ACHN (cell line): ENCODE measurements at regions not wholly inside any gene's neighbourhood (a gene's known extent, or its start where the extent isn't known, plus 50 kb on each side); places are given as distances from the start of the nearest gene placed in this dataset.

Experiments
- DNase-seq: peaks from one replicate; pipeline ENCODE4 v3.0.0-alpha.2; 2015
- in situ Hi-C: cut with HindIII; loops from 2 replicates; pipeline ENCODE4 v1.10.0; 2017; ENCODE audit warnings: low sequenced_read_pairs, low pct_ligation_motif_present, low pct_unique_long_range_greater_than_20kb

DNA sequence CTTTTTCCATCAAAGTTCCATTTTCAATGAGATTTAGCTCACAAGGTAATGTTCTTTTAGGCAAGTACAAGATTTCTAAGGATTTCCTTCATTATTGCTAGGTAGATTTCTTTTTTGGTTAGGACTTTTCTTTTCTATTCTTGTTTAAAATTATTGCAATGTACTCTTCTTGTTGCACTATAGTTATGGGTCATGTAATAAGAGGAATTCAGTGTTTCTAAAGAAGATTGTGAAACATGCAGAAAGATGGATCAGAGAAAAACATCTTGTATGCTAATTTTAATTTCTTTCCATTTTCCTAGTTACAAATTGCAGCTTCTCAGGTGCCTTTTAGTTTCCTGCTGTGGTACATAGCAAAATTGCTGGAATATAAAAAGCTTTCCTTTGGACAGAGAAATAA lies 56.1 kb downstream of the BTG1 start:
- in situ Hi-C loops = no loop called here
- no peak for DNase-seq

GRCh38 chr12:92088805-92089204 lies 56.8 kb downstream of the BTG1 start:
- no peak for DNase-seq
- in situ Hi-C loops = no loop called here

DNA sequence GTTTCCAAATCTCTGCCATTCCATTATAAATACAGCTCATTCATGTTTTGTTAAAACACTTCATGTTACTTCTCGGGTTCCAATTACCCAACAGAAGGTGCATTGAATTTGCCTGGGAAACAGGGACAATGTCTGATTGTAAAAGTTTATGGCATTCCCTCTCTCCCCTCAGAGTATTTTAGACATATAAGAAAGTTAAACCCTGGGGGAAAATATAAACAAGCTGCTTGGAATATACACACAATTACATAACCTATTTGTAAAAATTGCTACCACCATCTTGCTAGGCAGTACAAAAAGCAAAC lies 60.0 kb downstream of the BTG1 start:
- in situ Hi-C loops = no loop called here
- DNase-seq = no peak

GRCh38 chr12:92085040-92085735 lies 60.5 kb downstream of the BTG1 start:
- in situ Hi-C loops = no loop called here
- no peak for DNase-seq

GRCh38 chr12:92080911-92081285 lies 64.7 kb downstream of the BTG1 start:
- in situ Hi-C loops = no loop called here
- DNase-seq = no peak

GRCh38 chr12:92079054-92079385 lies 66.6 kb downstream of the BTG1 start:
- in situ Hi-C loops = no loop called here
- peak; percentile 22 for DNase-seq

DNA sequence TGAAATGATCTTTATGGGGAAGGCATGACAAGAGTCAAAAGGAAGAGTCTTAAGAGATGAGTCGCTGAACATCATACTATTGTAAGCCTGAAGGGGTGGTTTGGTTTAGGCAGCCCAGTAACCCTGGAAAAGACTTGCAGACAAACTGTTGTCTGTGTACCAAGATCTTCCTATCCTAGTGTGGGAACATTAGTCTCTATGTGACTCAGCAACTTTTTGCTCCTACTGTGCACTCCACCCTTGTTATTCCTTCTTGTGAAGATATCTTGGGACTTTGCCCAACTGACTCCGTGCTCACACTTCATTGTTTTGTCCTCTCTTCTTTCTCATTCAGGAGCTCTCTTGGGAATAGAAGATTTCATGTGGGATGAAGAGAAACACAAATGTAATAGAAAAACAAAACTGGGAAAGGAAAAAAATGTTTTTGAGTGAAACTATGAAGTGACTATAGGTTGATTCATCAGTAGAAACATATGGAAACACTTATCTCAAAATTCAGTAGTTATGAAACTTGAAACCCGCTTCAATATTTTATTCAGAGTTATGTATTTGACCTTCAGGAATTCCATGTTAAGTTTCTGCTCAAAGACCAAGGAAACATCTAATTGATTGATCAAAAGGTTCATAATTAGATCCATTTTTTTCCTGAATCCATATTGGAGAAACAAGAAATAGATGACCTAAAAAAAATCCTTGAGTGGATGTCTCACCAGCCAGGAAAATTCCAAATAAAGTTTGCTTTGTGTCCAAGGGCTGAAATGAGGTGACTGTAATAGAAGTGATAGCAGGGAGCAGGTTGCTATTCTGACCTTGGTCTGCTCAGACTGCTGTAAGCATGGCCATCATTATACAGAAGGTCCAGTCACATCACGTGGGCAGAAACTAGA lies 67.2 kb downstream of the BTG1 start:
- DNase-seq = no peak
- in situ Hi-C loops = no loop called here

GRCh38 chr12:92077530-92077929 lies 68.1 kb downstream of the BTG1 start:
- no peak for DNase-seq
- in situ Hi-C loops = no loop called here

- no peak for DNase-seq
- in situ Hi-C loops = no loop called here
Observed at GRCh38 chr12:92076101-92076500, 69.5 kb downstream of the BTG1 start.

GRCh38 chr12:92075425-92075914 lies 70.2 kb downstream of the BTG1 start:
- in situ Hi-C loops = no loop called here
- DNase-seq = no peak

DNA sequence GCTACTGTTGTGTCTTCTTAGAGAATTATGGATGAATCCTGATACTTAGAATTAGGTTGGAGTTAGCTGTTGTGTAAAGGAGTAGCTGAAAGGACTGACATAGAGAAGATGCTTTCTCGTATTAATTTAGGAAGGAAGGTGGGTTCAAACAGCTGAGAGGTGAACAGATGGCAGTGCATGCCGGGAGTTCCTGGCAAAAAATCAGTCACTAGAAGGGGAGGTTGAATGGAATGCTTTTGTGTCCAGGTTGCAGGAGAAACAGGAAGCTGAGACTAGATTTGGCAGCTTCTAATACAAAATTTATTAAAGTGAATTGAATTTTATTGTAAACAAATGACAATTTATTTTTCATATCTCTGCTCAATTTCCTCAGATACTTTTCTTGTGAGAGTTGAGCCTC lies 70.8 kb downstream of the BTG1 start:
- DNase-seq = no peak
- in situ Hi-C loops = no loop called here

GRCh38 chr12:92073094-92073493 lies 72.6 kb downstream of the BTG1 start:
- in situ Hi-C loops = no loop called here

GRCh38 chr12:92072112-92072511 lies 73.5 kb downstream of the BTG1 start:
- no peak for DNase-seq
- in situ Hi-C loops = no loop called here

More at GRCh38 chr12:92073094-92073493, 72.6 kb downstream of the BTG1 start:
- no peak for DNase-seq

DNA sequence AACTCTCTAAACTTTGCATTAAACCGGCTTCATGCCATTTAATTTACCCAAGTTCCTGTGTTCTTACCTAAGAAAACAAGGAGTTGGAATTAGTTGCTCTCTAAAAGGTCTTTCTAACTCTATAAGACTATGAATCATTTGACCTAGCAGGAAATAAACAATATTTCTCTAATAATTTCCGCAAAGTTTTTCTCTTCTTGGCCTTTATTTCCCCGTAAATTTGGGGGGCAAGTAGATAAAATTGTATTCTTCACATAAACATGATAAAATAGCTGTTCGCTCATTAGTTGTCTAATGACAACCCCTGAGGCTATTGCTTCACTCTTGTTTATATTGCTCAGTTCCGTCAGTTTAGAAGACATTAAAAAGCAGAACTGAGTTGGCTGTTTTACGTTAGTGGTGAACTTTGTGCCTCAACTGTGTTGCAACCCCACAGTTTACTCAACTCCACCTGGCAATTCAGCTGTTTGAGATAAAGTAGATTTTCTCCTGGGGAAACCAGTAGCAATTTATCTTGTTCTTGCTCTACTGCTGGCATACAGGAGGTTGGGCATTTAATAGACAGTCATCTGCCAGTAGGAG lies 74.7 kb downstream of the BTG1 start:
- in situ Hi-C loops = no loop called here
- DNase-seq = no peak

- peak; percentile 73 for DNase-seq
- in situ Hi-C loops = no loop called here
Observed at GRCh38 chr12:92070054-92070863, 75.4 kb downstream of the BTG1 start.

DNA sequence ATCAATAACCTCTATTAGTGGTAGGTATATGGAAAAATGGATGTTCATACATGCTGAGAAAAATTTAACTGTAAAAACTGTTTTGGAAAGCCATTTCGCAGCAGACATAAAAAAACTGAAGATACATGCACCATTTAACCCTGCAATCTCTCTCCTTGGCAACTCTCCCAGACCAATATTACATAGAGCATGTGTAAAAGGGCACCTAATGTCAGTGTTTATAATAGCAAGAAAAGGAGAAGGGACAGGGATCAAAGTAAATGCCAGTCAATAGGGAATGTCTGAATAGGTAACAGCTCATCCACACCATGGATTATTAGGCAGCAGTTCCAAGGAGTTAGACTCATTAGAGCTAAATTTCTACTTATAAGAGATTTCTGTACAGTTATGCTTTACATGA lies 77.2 kb downstream of the BTG1 start:
- DNase-seq = peak; percentile 11
- in situ Hi-C loops = no loop called here

DNA sequence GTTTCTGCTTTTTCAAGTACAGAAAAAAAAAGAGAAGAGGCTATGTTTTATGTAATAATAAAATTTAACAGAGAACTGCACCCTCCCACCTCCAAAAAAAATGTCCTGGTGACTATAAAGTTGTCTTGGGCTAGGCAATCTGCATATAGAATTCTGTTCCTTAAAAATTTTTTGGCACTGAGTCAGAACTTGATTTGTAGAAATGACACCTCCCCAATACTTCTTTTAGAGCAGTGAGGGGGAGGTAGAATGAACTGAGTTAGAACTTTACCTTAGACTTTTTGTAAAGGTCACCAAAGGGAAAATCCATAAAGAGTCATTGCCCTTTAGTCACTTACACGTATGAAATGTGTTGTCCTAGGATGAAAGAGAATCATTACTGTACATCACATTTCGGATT lies 80.0 kb downstream of the BTG1 start:
- in situ Hi-C loops = no loop called here

GRCh38 chr12:92065018-92065499 lies 80.6 kb downstream of the BTG1 start:
- DNase-seq = no peak
- in situ Hi-C loops = no loop called here

More for the DNA sequence above, 80.0 kb downstream of the BTG1 start:
- no peak for DNase-seq

GRCh38 chr12:92064422-92064821 lies 81.2 kb downstream of the BTG1 start:
- in situ Hi-C loops = no loop called here
- no peak for DNase-seq
